ENCODE measurements at regions not wholly inside any gene's neighbourhood (a gene's known extent, or its start where the extent isn't known, plus 50 kb on each side); places are given as distances from the start of the nearest gene placed in this dataset.

DNA sequence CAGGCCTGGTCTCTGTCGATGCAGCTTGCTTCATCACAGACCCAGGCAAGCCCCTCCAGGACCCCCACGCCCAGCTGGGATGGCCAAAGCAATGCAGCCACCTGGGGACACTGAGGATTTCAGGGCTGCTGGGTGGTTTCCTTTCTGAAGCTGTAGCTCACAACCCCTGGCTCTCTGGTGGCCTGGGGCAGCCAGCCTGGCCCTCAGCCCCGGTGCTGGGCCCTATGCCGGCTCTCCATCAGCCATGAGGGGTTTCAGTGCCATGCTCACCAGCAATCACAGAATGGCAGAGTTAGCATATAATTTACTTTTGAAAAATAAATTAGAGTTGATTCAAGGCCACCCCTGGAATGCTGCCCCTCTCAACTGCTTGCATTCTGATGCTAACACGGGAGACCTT, 150.2 kb upstream of the UNC5B start:
- TF ChIP-seq, protein P1, sequence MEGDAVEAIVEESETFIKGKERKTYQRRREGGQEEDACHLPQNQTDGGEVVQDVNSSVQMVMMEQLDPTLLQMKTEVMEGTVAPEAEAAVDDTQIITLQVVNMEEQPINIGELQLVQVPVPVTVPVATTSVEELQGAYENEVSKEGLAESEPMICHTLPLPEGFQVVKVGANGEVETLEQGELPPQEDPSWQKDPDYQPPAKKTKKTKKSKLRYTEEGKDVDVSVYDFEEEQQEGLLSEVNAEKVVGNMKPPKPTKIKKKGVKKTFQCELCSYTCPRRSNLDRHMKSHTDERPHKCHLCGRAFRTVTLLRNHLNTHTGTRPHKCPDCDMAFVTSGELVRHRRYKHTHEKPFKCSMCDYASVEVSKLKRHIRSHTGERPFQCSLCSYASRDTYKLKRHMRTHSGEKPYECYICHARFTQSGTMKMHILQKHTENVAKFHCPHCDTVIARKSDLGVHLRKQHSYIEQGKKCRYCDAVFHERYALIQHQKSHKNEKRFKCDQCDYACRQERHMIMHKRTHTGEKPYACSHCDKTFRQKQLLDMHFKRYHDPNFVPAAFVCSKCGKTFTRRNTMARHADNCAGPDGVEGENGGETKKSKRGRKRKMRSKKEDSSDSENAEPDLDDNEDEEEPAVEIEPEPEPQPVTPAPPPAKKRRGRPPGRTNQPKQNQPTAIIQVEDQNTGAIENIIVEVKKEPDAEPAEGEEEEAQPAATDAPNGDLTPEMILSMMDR (IDR thresholded peaks at IDR 0.05; ENCODE audit: borderline replicate concordance, extremely low read depth, low read length, poor library complexity, severe bottlenecking): no peak
- TF ChIP-seq EZH2 (IDR thresholded peaks at IDR 0.05; ENCODE audit: borderline replicate concordance, low read depth, low read length, severe bottlenecking): no peak
